ENCODE measurements at regions not wholly inside any gene's neighbourhood (a gene's known extent, or its start where the extent isn't known, plus 50 kb on each side); places are given as distances from the start of the nearest gene placed in this dataset.

- Histone ChIP-seq H3K4me1 (no peaks in the 10 kb centered on the region), H3K27me3 (no peaks in the 10 kb centered on the region), H3K36me3 (no peaks in the 10 kb centered on the region), H3K4me3 (no peak overlapping the region), H3K27ac (no peak overlapping the region), H3K9me3 (peaks cover 0 to 6% of the 10 kb centered on the region in 2 donors)
- intact Hi-C loops (cut with DNase I; ENCODE audit: low total_unique reads): no loop called here
- DNase-seq (ENCODE audit: low spot score in 2 of 2): no peak
- TF ChIP-seq POLR2A (IDR thresholded peaks at IDR 0.05) (no peak), CTCF (IDR thresholded peaks at IDR 0.05) (no peak), POLR2AphosphoS5 (IDR thresholded peaks at IDR 0.05) (no peak)
These were observed 364.0 kb upstream of the EPHA5 start for GRCh38 chr4:66034262-66034661.

DNA sequence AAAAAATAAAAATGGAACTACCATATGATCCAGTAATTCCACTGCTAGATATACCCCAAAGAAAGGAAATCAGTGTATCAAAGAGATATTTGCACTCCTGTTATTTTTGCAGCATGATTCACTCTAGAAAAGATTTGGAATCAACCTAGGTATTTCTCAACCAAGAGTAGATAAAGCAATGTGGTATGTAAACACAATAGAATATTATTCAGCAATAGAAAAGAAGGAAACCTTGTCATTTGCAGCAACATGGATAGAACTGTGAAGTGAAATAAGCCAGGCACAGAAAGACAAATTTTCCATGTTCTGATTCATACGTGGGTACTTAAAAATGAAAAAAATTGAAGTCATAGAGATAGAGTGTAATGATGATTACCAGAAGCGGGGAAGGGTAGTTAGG is 362.3 kb upstream of the EPHA5 start:
- intact Hi-C loops (cut with DNase I; ENCODE audit: low total_unique reads): no loop called here
- no peaks in the 10 kb centered on the region for H3K4me1 ChIP-seq
- no peak for TF ChIP-seq POLR2AphosphoS5 (IDR thresholded peaks at IDR 0.05)
- no peak for TF ChIP-seq POLR2A (IDR thresholded peaks at IDR 0.05)
- no peak for TF ChIP-seq CTCF (IDR thresholded peaks at IDR 0.05)

DNA sequence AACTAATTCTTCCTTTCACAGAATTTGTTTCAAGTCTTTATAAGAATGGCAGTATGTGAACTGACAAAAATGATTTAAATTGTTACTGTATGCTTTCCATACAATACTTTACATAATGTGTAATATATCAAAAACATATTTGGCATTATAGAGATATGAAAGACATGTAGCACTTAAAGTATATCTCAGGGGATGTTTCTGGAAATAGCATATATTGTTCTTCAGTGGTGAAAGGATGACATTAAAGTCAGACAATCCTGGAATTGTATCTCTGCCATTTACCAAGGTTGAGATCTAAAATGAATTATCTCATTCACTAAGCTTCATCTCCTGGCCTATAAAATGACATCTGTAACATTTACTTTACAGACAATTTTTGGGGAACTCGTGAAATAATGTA is 358.4 kb upstream of the EPHA5 start:
- Histone ChIP-seq H3K27me3 (no peaks in the 10 kb centered on the region), H3K9me3 (peaks cover 0 to 6% of the 10 kb centered on the region in 2 donors), H3K27ac (no peak overlapping the region), H3K4me1 (no peaks in the 10 kb centered on the region), H3K36me3 (no peaks in the 10 kb centered on the region), H3K4me3 (no peak overlapping the region)
- no peak for DNase-seq (ENCODE audit: low spot score in 2 of 2)
- intact Hi-C loops (cut with DNase I; ENCODE audit: low total_unique reads): no loop called here
- TF ChIP-seq POLR2AphosphoS5 (IDR thresholded peaks at IDR 0.05) (no peak), POLR2A (IDR thresholded peaks at IDR 0.05) (no peak), CTCF (IDR thresholded peaks at IDR 0.05) (no peak)

More for the DNA sequence above, 362.3 kb upstream of the EPHA5 start:
- no peaks in the 10 kb centered on the region for H3K36me3 ChIP-seq
- no peak overlapping the region for H3K27ac ChIP-seq
- no peaks in the 10 kb centered on the region for H3K27me3 ChIP-seq
- peaks cover 0 to 6% of the 10 kb centered on the region in 2 donors for H3K9me3 ChIP-seq
- H3K4me3 ChIP-seq: no peak overlapping the region
- no peak for DNase-seq (ENCODE audit: low spot score in 2 of 2)

GRCh38 chr4:66023061-66023460 is 352.8 kb upstream of the EPHA5 start:
- Histone ChIP-seq H3K27me3 (no peaks in the 10 kb centered on the region), H3K9me3 (peaks cover 0 to 7% of the 10 kb centered on the region in 2 donors), H3K27ac (no peak overlapping the region), H3K4me3 (no peak overlapping the region), H3K36me3 (no peaks in the 10 kb centered on the region), H3K4me1 (no peaks in the 10 kb centered on the region)
- DNase-seq (ENCODE audit: low spot score in 2 of 2): no peak
- intact Hi-C loops (cut with DNase I; ENCODE audit: low total_unique reads): no loop called here
- TF ChIP-seq POLR2A (IDR thresholded peaks at IDR 0.05) (no peak), CTCF (IDR thresholded peaks at IDR 0.05) (no peak), POLR2AphosphoS5 (IDR thresholded peaks at IDR 0.05) (no peak)

DNA sequence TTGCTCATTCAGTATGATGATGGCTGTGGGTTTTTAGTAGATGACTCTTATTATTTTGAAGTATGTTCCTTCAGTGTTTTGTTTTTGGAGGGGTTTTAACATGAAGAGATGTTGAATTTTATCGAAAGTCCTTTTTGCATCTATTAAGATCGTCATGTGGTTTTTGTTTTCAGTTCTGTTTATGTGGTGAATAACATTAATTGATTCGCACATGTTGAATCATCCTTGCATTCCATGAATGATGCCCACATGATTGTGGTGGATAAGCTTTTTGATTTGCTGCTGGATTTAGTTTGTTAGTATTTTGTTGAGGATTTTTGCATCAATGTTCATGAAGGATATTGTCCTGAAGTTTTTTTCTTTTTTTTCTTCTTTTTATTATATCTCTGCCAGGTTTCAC is 347.4 kb upstream of the EPHA5 start:
- intact Hi-C loops (cut with DNase I; ENCODE audit: low total_unique reads): no loop called here
- no peaks in the 10 kb centered on the region for H3K4me1 ChIP-seq

More for the DNA sequence above, 347.4 kb upstream of the EPHA5 start:
- Histone ChIP-seq H3K27me3 (no peaks in the 10 kb centered on the region), H3K27ac (no peak overlapping the region), H3K9me3 (peaks cover 0 to 18% of the 10 kb centered on the region in 2 donors), H3K4me3 (no peak overlapping the region), H3K36me3 (no peaks in the 10 kb centered on the region)
- no peak for DNase-seq (ENCODE audit: low spot score in 2 of 2)
- TF ChIP-seq CTCF (IDR thresholded peaks at IDR 0.05): no peak
- no peak for TF ChIP-seq POLR2A (IDR thresholded peaks at IDR 0.05)
- no peak for TF ChIP-seq POLR2AphosphoS5 (IDR thresholded peaks at IDR 0.05)

All from breast epithelium (tissue), 4 donors.